ENCODE measurements at regions not wholly inside any gene's neighbourhood (a gene's known extent, or its start where the extent isn't known, plus 50 kb on each side); places are given as distances from the start of the nearest gene placed in this dataset.

DNA sequence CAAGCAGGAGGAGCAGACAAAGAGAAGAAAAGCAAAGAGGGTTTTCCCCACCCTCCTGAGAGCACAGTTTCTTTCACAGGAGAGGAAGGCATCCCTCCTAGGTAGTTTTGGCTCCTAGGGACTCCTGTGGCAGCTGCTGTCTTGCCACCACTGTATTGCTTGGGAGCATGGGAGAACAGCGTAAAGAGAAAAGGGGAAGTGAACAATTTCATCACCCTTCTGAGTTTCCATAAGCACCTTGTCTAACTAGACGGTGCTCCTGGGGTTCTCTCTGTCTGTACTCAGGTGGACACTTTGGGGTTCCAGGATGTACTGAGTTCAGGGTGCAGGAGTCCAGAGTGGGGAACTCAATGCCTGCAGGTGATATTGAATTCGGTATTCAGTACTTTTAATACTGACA, 1430.5 kb downstream of the TBC1D22A start:
- no peak overlapping the region for H3K27ac ChIP-seq
- TF ChIP-seq CTCF (conservative IDR thresholded peaks at IDR 0.05): no peak

DNA sequence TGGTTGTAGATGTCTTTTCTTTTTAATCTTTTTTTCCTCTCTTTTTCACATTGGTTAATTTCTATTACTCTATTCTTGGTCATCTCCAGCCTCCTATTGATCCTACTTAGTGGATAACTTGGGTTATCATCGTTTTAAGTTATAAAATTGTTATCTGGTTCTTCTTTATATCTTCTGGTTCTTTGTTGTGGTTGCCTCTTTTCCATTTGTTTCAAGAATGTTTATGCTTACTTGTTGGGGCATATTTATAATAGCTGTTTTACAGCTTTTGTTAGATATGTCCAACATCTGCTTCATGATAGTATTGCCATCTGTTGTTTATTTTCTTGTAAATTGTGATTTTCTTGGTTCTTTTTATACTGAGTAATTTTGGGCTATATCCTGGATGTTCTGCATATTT, 1429.6 kb downstream of the TBC1D22A start:
- TF ChIP-seq CTCF (conservative IDR thresholded peaks at IDR 0.05): no peak
- H3K27ac ChIP-seq: no peak overlapping the region

- no peak for TF ChIP-seq CTCF (conservative IDR thresholded peaks at IDR 0.05)
- H3K27ac ChIP-seq: no peak overlapping the region
Observed at GRCh38 chr22:48188231-48188721, 1425.8 kb downstream of the TBC1D22A start.

DNA sequence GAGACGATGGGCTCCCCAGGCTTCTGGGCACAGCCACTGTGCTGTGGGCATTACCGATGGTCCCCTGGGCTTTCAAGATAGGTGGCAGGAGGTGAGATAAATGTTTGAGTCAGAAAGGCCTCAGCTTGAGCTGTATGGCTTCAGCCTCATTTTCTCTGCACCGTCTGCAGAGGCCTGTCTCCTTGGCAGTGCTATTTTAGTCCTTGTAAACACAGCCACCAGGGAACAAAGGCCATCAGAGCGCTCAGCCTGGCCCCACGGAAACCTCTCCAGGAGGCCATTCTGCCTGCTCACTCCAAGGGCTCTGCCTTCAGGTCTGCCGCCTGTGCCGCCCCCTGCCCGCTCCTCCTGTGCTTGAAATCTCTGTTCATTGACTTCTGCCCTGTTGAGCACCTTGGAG, 1424.9 kb downstream of the TBC1D22A start:
- no peak overlapping the region for H3K27ac ChIP-seq
- no peak for TF ChIP-seq CTCF (conservative IDR thresholded peaks at IDR 0.05)

DNA sequence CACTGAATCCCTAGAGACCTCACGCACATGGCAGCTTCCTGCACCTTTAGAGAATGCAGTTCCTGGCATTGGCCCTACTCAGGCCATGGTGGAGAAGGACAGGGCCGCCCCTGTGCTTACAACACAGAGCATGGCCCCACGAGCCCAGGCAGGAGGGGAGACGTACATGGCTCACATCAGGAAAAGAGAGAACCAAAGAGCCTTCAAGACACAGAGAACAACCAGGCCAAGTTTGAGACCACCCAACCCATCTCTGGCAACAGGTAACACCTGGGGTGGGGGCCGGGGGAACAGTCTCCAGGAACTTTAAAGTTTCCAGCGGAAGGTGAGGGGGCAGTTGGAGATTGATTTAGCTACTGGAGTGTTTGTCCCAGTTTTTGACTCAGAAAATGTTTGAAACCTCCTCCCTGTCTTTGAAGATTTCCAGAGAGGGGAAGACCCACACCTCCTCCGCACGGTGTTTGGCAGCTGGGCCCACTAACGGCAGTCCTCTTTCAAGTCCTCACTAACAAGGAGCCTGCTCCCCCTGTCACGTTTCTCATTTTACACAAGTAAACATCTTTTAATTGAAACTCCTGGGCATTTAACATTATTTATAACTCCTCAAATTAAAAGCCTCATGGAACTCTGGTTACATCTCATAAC, 1423.8 kb downstream of the TBC1D22A start:
- no peak for TF ChIP-seq CTCF (conservative IDR thresholded peaks at IDR 0.05)
- no peak overlapping the region for H3K27ac ChIP-seq

- H3K27ac ChIP-seq: no peak overlapping the region
- TF ChIP-seq CTCF (conservative IDR thresholded peaks at IDR 0.05): no peak
Observed at GRCh38 chr22:48185071-48186055, 1422.9 kb downstream of the TBC1D22A start.

All from VCaP (cell line).